GM12872 (cell line): ENCODE measurements at regions not wholly inside any gene's neighbourhood (a gene's known extent, or its start where the extent isn't known, plus 50 kb on each side); places are given as distances from the start of the nearest gene placed in this dataset.

Source experiments
- TF ChIP-seq, protein P1 (sequence below): IDR thresholded peaks from 3 replicates; pipeline ENCODE4 v1.5.1; 2011; ENCODE audit warnings: low read depth, mild to moderate bottlenecking, low read length, moderate library complexity; ENCODE audit not compliant: insufficient read depth

DNA sequence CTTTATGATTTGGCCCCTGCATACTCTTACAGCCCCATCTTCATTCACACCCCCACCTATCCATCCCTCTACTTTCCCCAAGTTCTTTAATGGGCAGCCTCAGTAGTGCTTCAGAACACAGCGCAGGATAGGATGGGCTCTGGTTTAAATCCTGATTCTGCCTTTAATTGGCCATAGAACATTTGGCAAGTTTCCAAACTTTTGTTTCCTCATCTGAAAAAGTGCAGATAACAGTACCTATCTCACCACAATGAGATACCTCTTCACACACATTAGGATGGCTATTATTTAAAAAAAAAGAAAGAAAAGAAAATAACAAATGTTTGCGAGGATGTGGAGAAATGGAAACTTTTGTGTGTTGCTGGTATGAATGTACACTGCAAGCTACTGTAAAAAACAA lies 142.5 kb upstream of the VANGL1 start:
- TF ChIP-seq, protein P1, sequence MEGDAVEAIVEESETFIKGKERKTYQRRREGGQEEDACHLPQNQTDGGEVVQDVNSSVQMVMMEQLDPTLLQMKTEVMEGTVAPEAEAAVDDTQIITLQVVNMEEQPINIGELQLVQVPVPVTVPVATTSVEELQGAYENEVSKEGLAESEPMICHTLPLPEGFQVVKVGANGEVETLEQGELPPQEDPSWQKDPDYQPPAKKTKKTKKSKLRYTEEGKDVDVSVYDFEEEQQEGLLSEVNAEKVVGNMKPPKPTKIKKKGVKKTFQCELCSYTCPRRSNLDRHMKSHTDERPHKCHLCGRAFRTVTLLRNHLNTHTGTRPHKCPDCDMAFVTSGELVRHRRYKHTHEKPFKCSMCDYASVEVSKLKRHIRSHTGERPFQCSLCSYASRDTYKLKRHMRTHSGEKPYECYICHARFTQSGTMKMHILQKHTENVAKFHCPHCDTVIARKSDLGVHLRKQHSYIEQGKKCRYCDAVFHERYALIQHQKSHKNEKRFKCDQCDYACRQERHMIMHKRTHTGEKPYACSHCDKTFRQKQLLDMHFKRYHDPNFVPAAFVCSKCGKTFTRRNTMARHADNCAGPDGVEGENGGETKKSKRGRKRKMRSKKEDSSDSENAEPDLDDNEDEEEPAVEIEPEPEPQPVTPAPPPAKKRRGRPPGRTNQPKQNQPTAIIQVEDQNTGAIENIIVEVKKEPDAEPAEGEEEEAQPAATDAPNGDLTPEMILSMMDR = no peak

DNA sequence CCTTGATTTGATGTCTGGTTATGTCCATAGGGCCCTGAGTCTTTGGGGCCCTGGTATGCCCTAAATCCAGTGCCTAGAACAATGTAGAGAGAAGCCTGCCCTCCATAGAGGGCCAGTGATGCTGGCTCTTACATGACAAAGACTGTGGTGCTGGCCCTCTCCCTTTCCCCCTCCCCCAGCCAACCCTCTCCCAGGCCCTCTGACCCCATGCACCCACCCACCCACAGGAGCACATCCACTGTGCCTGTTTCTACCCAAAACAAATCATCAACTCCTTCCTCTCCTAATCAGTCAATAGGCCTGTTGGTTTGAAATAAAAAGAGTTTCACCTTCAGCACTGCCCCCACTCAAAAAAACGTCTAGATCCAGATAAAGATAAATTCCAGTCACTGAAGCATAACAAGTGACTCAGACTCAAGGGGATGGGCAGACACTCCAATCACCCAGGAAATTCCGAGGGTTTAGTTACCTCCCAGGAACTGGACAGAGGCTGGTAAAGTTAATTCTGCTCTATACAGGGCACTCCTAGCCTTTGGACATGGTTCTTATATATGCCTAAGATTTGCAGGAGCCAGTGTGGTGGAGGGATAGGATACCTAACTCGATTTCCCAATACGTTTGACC lies 144.8 kb upstream of the VANGL1 start:
- TF ChIP-seq, protein P1 = no peak

DNA sequence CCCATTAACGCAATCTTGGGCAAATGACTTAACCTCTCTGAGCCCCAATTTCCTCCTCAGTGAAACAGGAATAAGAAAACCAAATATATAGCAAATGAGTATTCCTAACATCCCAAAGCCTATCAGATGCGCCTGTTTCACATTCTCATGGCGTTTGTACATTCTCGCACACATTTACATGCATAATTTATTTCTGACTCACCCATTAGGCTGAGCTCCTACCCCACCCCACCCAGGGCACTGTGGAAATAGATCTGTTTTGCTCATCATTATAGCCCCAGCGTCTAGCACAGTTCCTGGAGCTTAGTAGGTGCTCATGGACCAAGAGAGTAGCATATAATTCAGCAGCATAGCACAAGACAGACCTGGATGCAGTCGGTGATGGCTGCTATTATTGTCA lies 146.1 kb upstream of the VANGL1 start:
- TF ChIP-seq, protein P1 = no peak

DNA sequence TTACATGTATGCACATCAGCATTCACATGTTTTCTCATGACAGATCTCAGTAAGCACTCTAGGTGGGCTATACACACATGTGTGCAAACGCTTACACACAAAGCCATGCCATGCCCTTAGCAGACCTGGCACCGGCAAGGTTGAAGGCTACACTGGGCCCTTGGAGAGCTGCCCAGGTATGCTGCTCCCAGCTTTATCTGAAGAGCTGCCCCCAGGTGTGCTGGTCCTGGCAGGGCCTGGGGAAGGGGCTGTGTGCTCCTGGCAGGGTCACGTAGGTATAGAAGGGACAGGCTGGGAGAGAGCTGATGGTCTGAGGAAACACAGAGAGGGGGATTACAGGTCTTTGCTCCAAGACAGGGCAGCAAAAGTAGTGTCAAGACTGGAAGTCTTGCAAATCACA lies 146.7 kb upstream of the VANGL1 start:
- TF ChIP-seq, protein P1 = no peak

DNA sequence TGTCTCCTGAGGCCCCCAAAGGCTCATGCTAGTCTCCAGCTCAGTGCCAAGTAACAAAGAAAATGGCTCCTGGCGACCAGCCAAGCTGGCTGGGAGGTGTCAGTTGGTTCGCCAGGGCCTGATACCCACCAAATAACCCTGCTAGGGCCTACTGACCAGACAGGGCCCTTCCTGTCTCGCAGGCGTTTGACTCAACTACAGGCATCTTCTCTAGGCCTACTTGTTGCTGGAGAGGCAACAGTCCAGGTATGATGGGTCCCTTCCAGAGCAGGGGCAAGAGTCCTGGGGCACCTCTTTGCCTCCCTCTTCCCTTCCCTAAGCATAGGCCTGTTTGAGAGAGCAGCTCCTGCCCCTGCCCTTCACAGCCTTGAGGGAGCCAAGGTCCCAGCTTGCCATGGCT lies 147.9 kb upstream of the VANGL1 start:
- TF ChIP-seq, protein P1 = no peak

DNA sequence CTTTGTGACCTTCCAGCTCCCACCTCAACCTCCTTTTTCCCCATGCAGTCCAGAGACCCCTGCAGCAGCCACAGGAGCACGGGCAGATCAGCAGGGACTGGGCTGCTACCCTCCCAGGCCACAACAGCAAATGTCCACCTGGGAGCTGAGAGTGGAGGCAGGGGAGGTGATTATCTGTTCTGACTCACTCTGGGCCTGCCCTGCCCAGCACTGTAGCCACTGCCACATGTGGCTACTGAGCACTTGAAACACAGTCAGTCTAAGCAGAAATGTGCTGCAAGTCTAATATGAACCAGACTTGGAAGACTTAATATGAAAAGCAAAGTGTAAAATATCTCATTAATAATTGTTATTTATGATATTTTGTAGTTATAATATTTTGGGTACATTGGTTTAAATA lies 148.9 kb upstream of the VANGL1 start:
- TF ChIP-seq, protein P1 = no peak

DNA sequence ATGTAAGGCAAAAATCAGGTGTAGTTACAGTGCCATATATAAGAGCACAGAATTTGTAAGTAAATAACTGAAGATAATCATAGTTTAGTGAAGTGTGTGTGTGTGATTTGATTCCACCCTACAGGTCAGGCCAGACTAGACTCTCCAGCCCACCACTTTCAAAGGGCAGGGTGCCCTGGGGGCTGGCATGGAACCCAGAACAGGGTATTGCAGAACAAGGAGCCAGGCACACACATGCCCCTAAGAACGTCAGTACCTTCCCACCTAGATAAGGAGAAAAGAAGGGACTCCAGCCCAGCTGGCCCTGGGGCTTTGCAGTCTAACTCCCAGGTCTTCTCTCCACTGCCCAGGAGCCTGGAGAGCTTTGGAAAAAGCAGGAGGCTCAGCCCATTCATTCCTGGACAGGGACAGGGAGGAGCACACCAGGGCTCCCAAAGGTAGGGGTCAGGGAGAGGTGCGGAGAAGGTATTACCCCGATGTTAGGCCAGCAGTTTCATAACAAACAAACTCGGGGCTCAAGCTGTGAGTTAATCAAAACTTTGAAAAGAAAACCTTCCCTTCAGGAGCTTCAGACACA lies 149.7 kb upstream of the VANGL1 start:
- TF ChIP-seq, protein P1 = no peak
